Endodermal cell (in vitro differentiated cells): ENCODE measurements at regions not wholly inside any gene's neighbourhood (a gene's known extent, or its start where the extent isn't known, plus 50 kb on each side); places are given as distances from the start of the nearest gene placed in this dataset.

Experiments used
- DNase-seq: peaks from one replicate; pipeline ENCODE4 v3.0.0-alpha.2; 2017
- H3K27ac ChIP-seq: 2 replicates; pipeline ENCODE4 v1.5.1; 2013; ENCODE audit warnings: mild to moderate bottlenecking, low read depth, low read length, moderate library complexity
- H3K27me3 ChIP-seq: 2 replicates; pipeline ENCODE4 v1.6.1; 2013; ENCODE audit warnings: mild to moderate bottlenecking, low read length, moderate library complexity; ENCODE audit not compliant: insufficient read depth, control insufficient read depth, poor library complexity, severe bottlenecking
- H3K36me3 ChIP-seq: 2 replicates; pipeline ENCODE4 v1.7.0; 2013; ENCODE audit warnings: mild to moderate bottlenecking, low read length, moderate library complexity; ENCODE audit not compliant: control insufficient read depth, insufficient read depth
- H3K4me1 ChIP-seq: one replicate; pipeline ENCODE4 v1.7.0; 2013; ENCODE audit warnings: low read length; ENCODE audit not compliant: control insufficient read depth, insufficient read depth
- H3K4me3 ChIP-seq: 2 replicates; pipeline ENCODE4 v1.5.1; 2013; ENCODE audit warnings: mild to moderate bottlenecking, low read length, moderate library complexity
- H3K9ac ChIP-seq: 2 replicates; pipeline ENCODE4 v1.6.1; 2013; ENCODE audit warnings: mild to moderate bottlenecking, low read length, moderate library complexity; ENCODE audit not compliant: poor library complexity, severe bottlenecking; ENCODE audit errors: extremely low read depth
- H3K9me3 ChIP-seq: 2 replicates; pipeline ENCODE4 v1.6.1; 2013; ENCODE audit warnings: mild to moderate bottlenecking, low read length, moderate library complexity; ENCODE audit not compliant: control insufficient read depth
- H3K27ac Mint-ChIP-seq: 2 replicates; pipeline ENCODE4 v1.8.0; 2020; ENCODE audit warnings: mixed read lengths
- H3K27me3 Mint-ChIP-seq: 2 replicates; pipeline ENCODE4 v1.8.0; 2021; ENCODE audit warnings: mild to moderate bottlenecking, mixed read lengths; ENCODE audit not compliant: insufficient read depth
- H3K36me3 Mint-ChIP-seq: 2 replicates; pipeline ENCODE4 v1.8.0; 2020; ENCODE audit warnings: low read depth, mixed read lengths
- H3K4me1 Mint-ChIP-seq: 2 replicates; pipeline ENCODE4 v1.8.0; 2020; ENCODE audit warnings: mixed read lengths
- H3K4me3 Mint-ChIP-seq: 2 replicates; pipeline ENCODE4 v1.8.0; 2020; ENCODE audit warnings: mild to moderate bottlenecking, moderate library complexity, mixed read lengths
- H3K9me3 Mint-ChIP-seq: 2 replicates; pipeline ENCODE4 v1.8.0; 2020; ENCODE audit warnings: mild to moderate bottlenecking, mixed read lengths
- CTCF ChIP-seq: fragments of 200-600 bp; sonication (generic); conservative IDR thresholded peaks from 2 replicates; pipeline ENCODE4 v1.5.0; 2021; ENCODE audit warnings: antibody characterized with exemption, mild to moderate bottlenecking
- WGBS, 2 experiments: methylation state at CpG; one replicate each; pipeline versions ENCODE4 v1.1.5 to v1.1.7; 2013; ENCODE audit warnings: missing lambda C conversion rate in 2 of 2, mixed read lengths in 1 of 2; ENCODE audit not compliant: insufficient coverage in 1 of 2, insufficient read length in 1 of 2; 5-methylcytosine and 5-hydroxymethylcytosine counted together

GRCh38 chr22:48835857-48836672 lies 991.6 kb downstream of the BRD1 start:
- Histone ChIP-seq H3K4me3 (no peak overlapping the region), H3K27ac (no peak overlapping the region), H3K9ac (no peak overlapping the region), H3K36me3 (no peaks in the 10 kb centered on the region), H3K9me3 (no peaks in the 10 kb centered on the region), H3K27me3 (no peaks in the 10 kb centered on the region), H3K4me1 (no peaks in the 10 kb centered on the region)
- Mint-ChIP-seq H3K9me3 (peaks cover 16% of the 10 kb centered on the region), H3K4me3 (no peak overlapping the region), H3K4me1 (no peaks in the 10 kb centered on the region), H3K27me3 (no peaks in the 10 kb centered on the region), H3K27ac (no peak overlapping the region), H3K36me3 (no peaks in the 10 kb centered on the region)
- TF ChIP-seq CTCF = no peak
- WGBS, 2 experiments = 89 to 91% methylated on average over 19 to 33 of the region's 33 CpGs
- DNase-seq = no peak

GRCh38 chr22:48835364-48835763 lies 992.3 kb downstream of the BRD1 start:
- Histone ChIP-seq H3K36me3 (no peaks in the 10 kb centered on the region), H3K9ac (no peak overlapping the region), H3K27ac (no peak overlapping the region), H3K9me3 (no peaks in the 10 kb centered on the region), H3K4me1 (no peaks in the 10 kb centered on the region), H3K27me3 (no peaks in the 10 kb centered on the region), H3K4me3 (no peak overlapping the region)
- TF ChIP-seq CTCF = no peak
- no peak for DNase-seq
- peaks cover 21% of the 10 kb centered on the region for H3K9me3 Mint-ChIP-seq
- H3K4me3 Mint-ChIP-seq = no peak overlapping the region
- H3K4me1 Mint-ChIP-seq = no peaks in the 10 kb centered on the region
- 89 to 91% methylated on average over 11 of the region's 11 CpGs for WGBS, 2 experiments
- no peaks in the 10 kb centered on the region for H3K27me3 Mint-ChIP-seq
- no peak overlapping the region for H3K27ac Mint-ChIP-seq
- no peaks in the 10 kb centered on the region for H3K36me3 Mint-ChIP-seq

GRCh38 chr22:48834404-48834803 lies 993.3 kb downstream of the BRD1 start:
- no peaks in the 10 kb centered on the region for H3K4me1 ChIP-seq
- no peak overlapping the region for H3K27ac ChIP-seq
- H3K36me3 ChIP-seq = no peaks in the 10 kb centered on the region
- H3K27me3 Mint-ChIP-seq = no peaks in the 10 kb centered on the region
- no peak overlapping the region for H3K9ac ChIP-seq
- no peak overlapping the region for H3K27ac Mint-ChIP-seq
- H3K4me1 Mint-ChIP-seq = no peaks in the 10 kb centered on the region
- no peaks in the 10 kb centered on the region for H3K9me3 ChIP-seq
- no peak for DNase-seq
- H3K4me3 ChIP-seq = no peak overlapping the region
- H3K4me3 Mint-ChIP-seq = no peak overlapping the region
- 88 to 96% methylated on average over 4 of the region's 5 CpGs for WGBS, 2 experiments
- no peaks in the 10 kb centered on the region for H3K36me3 Mint-ChIP-seq
- no peak for TF ChIP-seq CTCF
- H3K9me3 Mint-ChIP-seq = peaks cover 26% of the 10 kb centered on the region
- no peaks in the 10 kb centered on the region for H3K27me3 ChIP-seq
